ENCODE measurements at regions not wholly inside any gene's neighbourhood (a gene's known extent, or its start where the extent isn't known, plus 50 kb on each side); places are given as distances from the start of the nearest gene placed in this dataset.

- DNase-seq: no peak
- in situ Hi-C loops (cut with HindIII; ENCODE audit: low pct_ligation_motif_present, low pct_unique_long_range_greater_than_20kb, low sequenced_read_pairs): no loop called here
Measured at GRCh38 chr9:78543353-78543752, 246.4 kb downstream of the PSAT1 start.

GRCh38 chr9:78544230-78544629 is 247.3 kb downstream of the PSAT1 start:
- in situ Hi-C loops (cut with HindIII; ENCODE audit: low pct_ligation_motif_present, low pct_unique_long_range_greater_than_20kb, low sequenced_read_pairs): no loop called here
- DNase-seq: no peak

GRCh38 chr9:78547831-78548230 is 250.9 kb downstream of the PSAT1 start:
- in situ Hi-C loops (cut with HindIII; ENCODE audit: low pct_ligation_motif_present, low pct_unique_long_range_greater_than_20kb, low sequenced_read_pairs): no loop called here
- DNase-seq: no peak

GRCh38 chr9:78548670-78549069 is 251.7 kb downstream of the PSAT1 start:
- no peak for DNase-seq
- in situ Hi-C loops (cut with HindIII; ENCODE audit: low pct_ligation_motif_present, low pct_unique_long_range_greater_than_20kb, low sequenced_read_pairs): no loop called here

- in situ Hi-C loops (cut with HindIII; ENCODE audit: low pct_ligation_motif_present, low pct_unique_long_range_greater_than_20kb, low sequenced_read_pairs): no loop called here
- no peak for DNase-seq
Measured at GRCh38 chr9:78549711-78550110, 252.8 kb downstream of the PSAT1 start.

GRCh38 chr9:78552802-78553201 is 255.9 kb downstream of the PSAT1 start:
- in situ Hi-C loops (cut with HindIII; ENCODE audit: low pct_ligation_motif_present, low pct_unique_long_range_greater_than_20kb, low sequenced_read_pairs): no loop called here
- no peak for DNase-seq

GRCh38 chr9:78557540-78557939 is 260.6 kb downstream of the PSAT1 start:
- in situ Hi-C loops (cut with HindIII; ENCODE audit: low pct_ligation_motif_present, low pct_unique_long_range_greater_than_20kb, low sequenced_read_pairs): no loop called here
- no peak for DNase-seq

- no peak for DNase-seq
- in situ Hi-C loops (cut with HindIII; ENCODE audit: low pct_ligation_motif_present, low pct_unique_long_range_greater_than_20kb, low sequenced_read_pairs): no loop called here
Measured at GRCh38 chr9:78559449-78559885, 262.5 kb downstream of the PSAT1 start.

- in situ Hi-C loops (cut with HindIII; ENCODE audit: low pct_ligation_motif_present, low pct_unique_long_range_greater_than_20kb, low sequenced_read_pairs): no loop called here
- no peak for DNase-seq
Measured at GRCh38 chr9:78562021-78562420, 265.1 kb downstream of the PSAT1 start.

GRCh38 chr9:78563269-78563668 is 266.3 kb downstream of the PSAT1 start:
- DNase-seq: no peak
- in situ Hi-C loops (cut with HindIII; ENCODE audit: low pct_ligation_motif_present, low pct_unique_long_range_greater_than_20kb, low sequenced_read_pairs): no loop called here

- in situ Hi-C loops (cut with HindIII; ENCODE audit: low pct_ligation_motif_present, low pct_unique_long_range_greater_than_20kb, low sequenced_read_pairs): no loop called here
- DNase-seq: no peak
Measured at GRCh38 chr9:78565481-78565880, 268.6 kb downstream of the PSAT1 start.

GRCh38 chr9:78566521-78566920 is 269.6 kb downstream of the PSAT1 start:
- in situ Hi-C loops (cut with HindIII; ENCODE audit: low pct_ligation_motif_present, low pct_unique_long_range_greater_than_20kb, low sequenced_read_pairs): no loop called here
- DNase-seq: no peak

GRCh38 chr9:78566948-78567675 is 270.2 kb downstream of the PSAT1 start:
- peak; percentile 18 for DNase-seq
- in situ Hi-C loops (cut with HindIII; ENCODE audit: low pct_ligation_motif_present, low pct_unique_long_range_greater_than_20kb, low sequenced_read_pairs): no loop called here

GRCh38 chr9:78567693-78568092 is 270.8 kb downstream of the PSAT1 start:
- in situ Hi-C loops (cut with HindIII; ENCODE audit: low pct_ligation_motif_present, low pct_unique_long_range_greater_than_20kb, low sequenced_read_pairs): no loop called here
- no peak for DNase-seq

GRCh38 chr9:78568774-78569173 is 271.8 kb downstream of the PSAT1 start:
- in situ Hi-C loops (cut with HindIII; ENCODE audit: low pct_ligation_motif_present, low pct_unique_long_range_greater_than_20kb, low sequenced_read_pairs): no loop called here
- DNase-seq: no peak

GRCh38 chr9:78572266-78572665 is 275.3 kb downstream of the PSAT1 start:
- in situ Hi-C loops (cut with HindIII; ENCODE audit: low pct_ligation_motif_present, low pct_unique_long_range_greater_than_20kb, low sequenced_read_pairs): no loop called here
- no peak for DNase-seq

- DNase-seq: no peak
- in situ Hi-C loops (cut with HindIII; ENCODE audit: low pct_ligation_motif_present, low pct_unique_long_range_greater_than_20kb, low sequenced_read_pairs): no loop called here
Measured at GRCh38 chr9:78573205-78573604, 276.3 kb downstream of the PSAT1 start.

- in situ Hi-C loops (cut with HindIII; ENCODE audit: low pct_ligation_motif_present, low pct_unique_long_range_greater_than_20kb, low sequenced_read_pairs): no loop called here
- no peak for DNase-seq
Measured at GRCh38 chr9:78573669-78574068, 276.7 kb downstream of the PSAT1 start.

GRCh38 chr9:78574354-78575045 is 277.6 kb downstream of the PSAT1 start:
- in situ Hi-C loops (cut with HindIII; ENCODE audit: low pct_ligation_motif_present, low pct_unique_long_range_greater_than_20kb, low sequenced_read_pairs): no loop called here
- DNase-seq: no peak

- in situ Hi-C loops (cut with HindIII; ENCODE audit: low pct_ligation_motif_present, low pct_unique_long_range_greater_than_20kb, low sequenced_read_pairs): no loop called here
- DNase-seq: no peak
Measured at GRCh38 chr9:78575081-78575480, 278.2 kb downstream of the PSAT1 start.
